ENCODE measurements at regions not wholly inside any gene's neighbourhood (a gene's known extent, or its start where the extent isn't known, plus 50 kb on each side); places are given as distances from the start of the nearest gene placed in this dataset.

DNA sequence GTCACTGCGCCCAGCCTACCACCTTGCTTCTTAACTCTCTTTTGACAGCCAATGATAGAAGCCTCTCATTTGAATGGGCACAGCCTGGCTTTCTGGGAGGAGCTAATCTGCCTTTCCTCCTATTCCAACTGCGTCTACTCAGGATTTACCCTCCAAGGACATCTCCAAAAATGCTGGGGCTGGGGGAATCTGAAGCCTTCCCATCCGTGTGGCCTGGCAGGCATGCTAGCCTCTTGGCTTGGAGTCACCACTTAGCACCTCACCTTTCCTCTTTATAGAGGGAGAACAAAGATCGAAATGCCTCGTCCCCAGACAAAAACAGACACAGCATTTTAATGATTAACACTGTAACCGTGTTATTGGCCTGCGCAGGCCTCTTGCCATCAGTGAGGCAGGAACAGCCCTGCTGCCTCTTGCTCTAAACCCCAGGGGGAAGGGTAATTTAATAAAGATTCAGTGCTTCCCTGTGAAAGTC, 108.2 kb upstream of the KLF4 start:
- H3K4me1 ChIP-seq = peaks cover 6 to 35% (median 13%) of the 10 kb centered on the region in 9 donors
- TF ChIP-seq, protein P1, sequence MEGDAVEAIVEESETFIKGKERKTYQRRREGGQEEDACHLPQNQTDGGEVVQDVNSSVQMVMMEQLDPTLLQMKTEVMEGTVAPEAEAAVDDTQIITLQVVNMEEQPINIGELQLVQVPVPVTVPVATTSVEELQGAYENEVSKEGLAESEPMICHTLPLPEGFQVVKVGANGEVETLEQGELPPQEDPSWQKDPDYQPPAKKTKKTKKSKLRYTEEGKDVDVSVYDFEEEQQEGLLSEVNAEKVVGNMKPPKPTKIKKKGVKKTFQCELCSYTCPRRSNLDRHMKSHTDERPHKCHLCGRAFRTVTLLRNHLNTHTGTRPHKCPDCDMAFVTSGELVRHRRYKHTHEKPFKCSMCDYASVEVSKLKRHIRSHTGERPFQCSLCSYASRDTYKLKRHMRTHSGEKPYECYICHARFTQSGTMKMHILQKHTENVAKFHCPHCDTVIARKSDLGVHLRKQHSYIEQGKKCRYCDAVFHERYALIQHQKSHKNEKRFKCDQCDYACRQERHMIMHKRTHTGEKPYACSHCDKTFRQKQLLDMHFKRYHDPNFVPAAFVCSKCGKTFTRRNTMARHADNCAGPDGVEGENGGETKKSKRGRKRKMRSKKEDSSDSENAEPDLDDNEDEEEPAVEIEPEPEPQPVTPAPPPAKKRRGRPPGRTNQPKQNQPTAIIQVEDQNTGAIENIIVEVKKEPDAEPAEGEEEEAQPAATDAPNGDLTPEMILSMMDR (IDR thresholded peaks at IDR 0.05) = no peak
- ATAC-seq (no peak), DNase-seq (no peak)
- no peaks in the 10 kb centered on the region for H3K27me3 ChIP-seq
- H3K27ac ChIP-seq = no peak overlapping the region
- 77 to 84% methylated on average over 7 of the region's 7 CpGs for WGBS, 2 donors
- H3K4me3 ChIP-seq = no peak overlapping the region
- no peaks in the 10 kb centered on the region for H3K36me3 ChIP-seq
- no peaks in the 10 kb centered on the region for H3K9me3 ChIP-seq
- intact Hi-C loops (cut with DNase I) = loop anchor here in 1 of 10 donors (10.0 kb wide), 1 partner anchor 57 kb away; no protein-coding TSS in a partner anchor

DNA sequence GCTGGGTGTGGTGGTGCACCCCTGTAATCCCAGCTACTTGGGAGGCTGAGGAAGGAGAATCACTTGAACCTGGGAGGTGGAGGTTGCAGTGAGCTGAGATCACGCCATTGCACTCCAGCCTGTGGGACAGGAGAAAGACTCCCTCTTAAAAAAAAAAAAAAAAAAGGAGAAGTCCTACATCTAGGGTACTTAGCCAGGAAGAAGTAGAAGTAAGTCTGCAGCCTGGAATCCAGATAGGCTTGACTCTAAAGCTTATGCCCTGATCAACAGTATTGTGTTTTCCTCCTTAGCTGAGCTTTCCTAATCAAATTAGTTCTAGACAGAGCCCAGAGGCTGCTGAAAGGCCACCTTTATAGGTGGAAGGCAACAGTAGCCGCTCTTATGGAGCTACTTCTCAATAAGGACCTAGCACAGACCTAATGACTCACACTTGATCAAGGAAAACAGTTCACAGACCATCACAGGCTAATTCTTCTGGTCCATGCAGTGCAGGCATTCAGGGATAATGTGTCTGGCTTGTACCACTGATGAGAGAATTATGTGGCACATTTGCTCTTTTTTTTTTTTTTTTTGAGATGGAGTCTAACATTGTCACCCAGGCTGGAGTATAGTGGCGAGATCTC, 105.5 kb upstream of the KLF4 start:
- WGBS, 2 donors = 84 to 93% methylated on average over 3 of the region's 3 CpGs
- ATAC-seq (no peak), DNase-seq (no peak)
- H3K27me3 ChIP-seq = no peaks in the 10 kb centered on the region
- H3K4me3 ChIP-seq = no peak overlapping the region
- no peak overlapping the region for H3K27ac ChIP-seq
- no peaks in the 10 kb centered on the region for H3K9me3 ChIP-seq
- intact Hi-C loops (cut with DNase I) = loop anchor here in 1 of 10 donors (10.0 kb wide), 1 partner anchor 60 kb away; no protein-coding TSS in a partner anchor
- H3K36me3 ChIP-seq = no peaks in the 10 kb centered on the region
- peaks cover 0 to 21% (median 7%) of the 10 kb centered on the region in 9 donors for H3K4me1 ChIP-seq
- TF ChIP-seq, protein P1 (IDR thresholded peaks at IDR 0.05) = no peak

DNA sequence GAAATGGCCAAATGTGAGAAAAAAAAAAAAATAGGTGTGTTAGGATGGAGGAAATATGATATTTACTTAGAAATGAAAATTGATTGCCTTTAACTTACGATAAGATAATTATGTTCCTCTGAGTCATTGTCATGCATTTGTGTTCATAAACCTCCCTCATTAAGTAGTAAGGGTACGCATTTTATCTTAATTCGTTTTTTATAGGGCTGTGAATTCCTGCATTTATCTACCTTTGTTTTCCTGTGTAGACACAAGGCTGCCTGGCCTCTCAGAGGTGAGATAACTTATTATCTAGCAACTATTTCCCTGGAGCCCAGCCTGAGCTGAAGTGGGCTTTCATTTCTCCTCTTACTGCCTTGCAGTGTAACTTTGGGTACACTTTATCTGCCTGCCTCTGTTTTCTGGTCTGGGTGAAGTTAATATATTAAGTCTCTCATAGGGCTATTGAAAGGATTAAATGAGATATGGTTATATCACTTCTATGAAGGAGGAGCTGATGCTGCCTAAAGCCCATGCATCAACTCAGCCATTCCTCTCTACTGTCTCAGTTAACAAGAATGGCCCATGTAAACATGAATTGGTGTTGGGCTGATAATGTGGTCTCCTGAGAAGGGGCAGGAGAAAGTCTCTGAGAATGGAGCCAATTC, 103.8 kb upstream of the KLF4 start:
- intact Hi-C loops (cut with DNase I) = loop anchor here in 1 of 10 donors (10.0 kb wide), 1 partner anchor 61 kb away; no protein-coding TSS in a partner anchor
- H3K4me1 ChIP-seq = peaks cover 0 to 16% (median 1%) of the 10 kb centered on the region in 9 donors
- no peaks in the 10 kb centered on the region for H3K36me3 ChIP-seq
- ATAC-seq (no peak), DNase-seq (no peak)
- no peak overlapping the region for H3K4me3 ChIP-seq
- no peaks in the 10 kb centered on the region for H3K27me3 ChIP-seq
- 58 to 60% methylated on average over 3 of the region's 3 CpGs for WGBS, 2 donors
- TF ChIP-seq, protein P1 (IDR thresholded peaks at IDR 0.05) = no peak
- no peak overlapping the region for H3K27ac ChIP-seq
- H3K9me3 ChIP-seq = no peaks in the 10 kb centered on the region

DNA sequence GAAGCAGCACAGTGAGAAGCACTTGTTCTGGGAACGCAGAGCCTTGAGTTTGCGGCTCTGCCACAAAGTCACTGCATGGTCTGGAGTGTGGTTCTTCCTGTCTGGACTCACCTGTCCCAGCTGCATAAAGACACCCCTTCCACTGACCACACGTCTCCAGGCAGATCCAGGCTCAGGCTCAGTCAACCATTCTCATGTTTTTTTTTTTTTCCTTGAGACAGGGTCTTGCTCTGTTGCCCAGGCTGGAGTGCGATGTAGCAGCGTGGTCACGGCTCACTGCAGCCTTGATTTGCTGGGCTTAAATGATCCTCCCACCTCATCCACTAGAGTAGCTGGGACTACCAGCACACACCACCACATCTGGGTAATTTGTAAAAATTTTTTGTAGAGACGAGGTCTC, 102.9 kb upstream of the KLF4 start:
- 94 to 97% methylated on average over 7 of the region's 7 CpGs for WGBS, 2 donors
- intact Hi-C loops (cut with DNase I) = loop anchor here in 1 of 10 donors (10.0 kb wide), 1 partner anchor 62 kb away; no protein-coding TSS in a partner anchor

More for the DNA sequence above, 102.9 kb upstream of the KLF4 start:
- no peak for ATAC-seq
- no peak for DNase-seq
- no peak overlapping the region for H3K4me3 ChIP-seq
- H3K4me1 ChIP-seq = peaks cover 0 to 18% (median 8%) of the 10 kb centered on the region in 9 donors
- H3K36me3 ChIP-seq = no peaks in the 10 kb centered on the region
- no peaks in the 10 kb centered on the region for H3K27me3 ChIP-seq
- TF ChIP-seq, protein P1 (IDR thresholded peaks at IDR 0.05) = no peak
- no peaks in the 10 kb centered on the region for H3K9me3 ChIP-seq
- no peak overlapping the region for H3K27ac ChIP-seq

Data from heart right ventricle (tissue), 16 donors.